ENCODE measurements at regions not wholly inside any gene's neighbourhood (a gene's known extent, or its start where the extent isn't known, plus 50 kb on each side); places are given as distances from the start of the nearest gene placed in this dataset.
"Not testable (repeated sequence)": the region's sequence is repeated elsewhere in the genome, so short reads cannot be mapped to it uniquely, and the experiment has no call there.

- H3K9me2 ChIP-seq (replicated peaks; ENCODE audit: insufficient read depth, low read length) = no peaks in the 10 kb centered on the region
- no peaks in the 10 kb centered on the region for H3K27me3 ChIP-seq (replicated peaks; ENCODE audit: insufficient read depth, low read length)
- H2AFZ ChIP-seq (ENCODE audit: low read length) = peak overlapping the region; percentile 17
- TF ChIP-seq CTCF (IDR thresholded peaks at IDR 0.05; ENCODE audit: low read length) (no peak), EZH2phosphoT487 (IDR thresholded peaks at IDR 0.05; ENCODE audit: low read length) (no peak), EZH2 (optimal IDR thresholded peaks at IDR 0.05; ENCODE audit: low read depth, low read length) (no peak)
- H3F3A ChIP-seq (ENCODE audit: insufficient read depth, low read length) = no peaks in the 10 kb centered on the region
- DNase-seq = no peak
- peaks cover 4% of the 10 kb centered on the region for H3K4me1 ChIP-seq (ENCODE audit: low read length)
- no peaks in the 10 kb centered on the region for H3K79me2 ChIP-seq (ENCODE audit: low read length)
- H3K27ac ChIP-seq (ENCODE audit: low read length) = no peak overlapping the region
- H3K4me2 ChIP-seq (ENCODE audit: low read depth, low read length) = peak overlapping the region; percentile 45
- peak overlapping the region; percentile 31 for H3K4me3 ChIP-seq (ENCODE audit: low read length)
- H4K20me1 ChIP-seq (ENCODE audit: insufficient read depth, low read length) = no peaks in the 10 kb centered on the region
- no peak overlapping the region for H3K9ac ChIP-seq (ENCODE audit: low read length)
- H3K36me3 ChIP-seq (replicated peaks; ENCODE audit: insufficient read depth, low read length) = no peaks in the 10 kb centered on the region
- H3K9me3 ChIP-seq (replicated peaks; ENCODE audit: insufficient read depth, low read length) = no peaks in the 10 kb centered on the region
Measured at GRCh38 chr5:62093976-62094375, 212.0 kb upstream of the KIF2A start.

- TF ChIP-seq EZH2phosphoT487 (IDR thresholded peaks at IDR 0.05; ENCODE audit: low read length) (no peak), EZH2 (optimal IDR thresholded peaks at IDR 0.05; ENCODE audit: low read depth, low read length) (no peak), CTCF (IDR thresholded peaks at IDR 0.05; ENCODE audit: low read length) (no peak)
- H3K9me2 ChIP-seq (replicated peaks; ENCODE audit: insufficient read depth, low read length) = no peaks in the 10 kb centered on the region
- no peaks in the 10 kb centered on the region for H3K9me3 ChIP-seq (replicated peaks; ENCODE audit: insufficient read depth, low read length)
- H3K27ac ChIP-seq (ENCODE audit: low read length) = no peak overlapping the region
- no peak overlapping the region for H2AFZ ChIP-seq (ENCODE audit: low read length)
- H4K20me1 ChIP-seq (ENCODE audit: insufficient read depth, low read length) = no peaks in the 10 kb centered on the region
- DNase-seq = no peak
- H3K4me3 ChIP-seq (ENCODE audit: low read length) = no peak overlapping the region
- H3K79me2 ChIP-seq (ENCODE audit: low read length) = no peaks in the 10 kb centered on the region
- H3K27me3 ChIP-seq (replicated peaks; ENCODE audit: insufficient read depth, low read length) = no peaks in the 10 kb centered on the region
- no peaks in the 10 kb centered on the region for H3K36me3 ChIP-seq (replicated peaks; ENCODE audit: insufficient read depth, low read length)
- H3F3A ChIP-seq (ENCODE audit: insufficient read depth, low read length) = no peaks in the 10 kb centered on the region
- H3K4me2 ChIP-seq (ENCODE audit: low read depth, low read length) = no peak overlapping the region
- no peak overlapping the region for H3K9ac ChIP-seq (ENCODE audit: low read length)
- H3K4me1 ChIP-seq (ENCODE audit: low read length) = peaks cover 4% of the 10 kb centered on the region
Measured at GRCh38 chr5:62097361-62097760, 208.6 kb upstream of the KIF2A start.

GRCh38 chr5:62100201-62100600 is 205.8 kb upstream of the KIF2A start:
- Histone ChIP-seq H3F3A (ENCODE audit: insufficient read depth, low read length) (no peaks in the 10 kb centered on the region), H3K4me3 (ENCODE audit: low read length) (no peak overlapping the region), H3K27ac (ENCODE audit: low read length) (no peak overlapping the region), H3K4me1 (ENCODE audit: low read length) (no peaks in the 10 kb centered on the region), H3K9ac (ENCODE audit: low read length) (no peak overlapping the region), H4K20me1 (ENCODE audit: insufficient read depth, low read length) (no peaks in the 10 kb centered on the region), H3K27me3 (replicated peaks; ENCODE audit: insufficient read depth, low read length) (no peaks in the 10 kb centered on the region), H3K36me3 (replicated peaks; ENCODE audit: insufficient read depth, low read length) (no peaks in the 10 kb centered on the region), H3K9me3 (replicated peaks; ENCODE audit: insufficient read depth, low read length) (no peaks in the 10 kb centered on the region), H3K79me2 (ENCODE audit: low read length) (no peaks in the 10 kb centered on the region), H3K4me2 (ENCODE audit: low read depth, low read length) (no peak overlapping the region), H2AFZ (ENCODE audit: low read length) (no peak overlapping the region), H3K9me2 (replicated peaks; ENCODE audit: insufficient read depth, low read length) (no peaks in the 10 kb centered on the region)
- TF ChIP-seq CTCF (IDR thresholded peaks at IDR 0.05; ENCODE audit: low read length) (no peak), EZH2phosphoT487 (IDR thresholded peaks at IDR 0.05; ENCODE audit: low read length) (no peak), EZH2 (optimal IDR thresholded peaks at IDR 0.05; ENCODE audit: low read depth, low read length) (no peak)
- no peak for DNase-seq

- H3K79me2 ChIP-seq (ENCODE audit: low read length); H3K36me3 ChIP-seq (replicated peaks; ENCODE audit: insufficient read depth, low read length); H3K4me2 ChIP-seq (ENCODE audit: low read depth, low read length); H3F3A ChIP-seq (ENCODE audit: insufficient read depth, low read length); H4K20me1 ChIP-seq (ENCODE audit: insufficient read depth, low read length); H3K9me3 ChIP-seq (replicated peaks; ENCODE audit: insufficient read depth, low read length); H3K27ac ChIP-seq (ENCODE audit: low read length); H3K4me3 ChIP-seq (ENCODE audit: low read length); H2AFZ ChIP-seq (ENCODE audit: low read length); H3K9me2 ChIP-seq (replicated peaks; ENCODE audit: insufficient read depth, low read length); H3K9ac ChIP-seq (ENCODE audit: low read length); DNase-seq; H3K4me1 ChIP-seq (ENCODE audit: low read length); H3K27me3 ChIP-seq (replicated peaks; ENCODE audit: insufficient read depth, low read length): not testable (repeated sequence)
Measured at GRCh38 chr5:62103863-62104262, 202.1 kb upstream of the KIF2A start.
